Mesenchymal stem cell (in vitro differentiated cells and primary cell): ENCODE measurements at regions not wholly inside any gene's neighbourhood (a gene's known extent, or its start where the extent isn't known, plus 50 kb on each side); places are given as distances from the start of the nearest gene placed in this dataset.

Source experiments
- DNase-seq: peaks from one replicate; pipeline ENCODE4 v3.0.0-alpha.2; 2013
- H2AFZ ChIP-seq: one replicate; pipeline ENCODE4 v1.6.1; 2013; ENCODE audit warnings: low read depth, mild to moderate bottlenecking, control low read depth, inconsistent platforms, low read length, moderate library complexity
- H2AK5ac ChIP-seq: 2 replicates; pipeline ENCODE4 v1.6.1; 2013; ENCODE audit warnings: low read length, moderate library complexity, mild to moderate bottlenecking, inconsistent platforms; ENCODE audit not compliant: severe bottlenecking
- H2BK120ac ChIP-seq: one replicate; pipeline ENCODE4 v1.6.1; 2013; ENCODE audit warnings: low read depth, mild to moderate bottlenecking, inconsistent platforms, low read length, moderate library complexity
- H2BK12ac ChIP-seq, 2 experiments: one replicate each; pipeline ENCODE4 v1.6.1; 2013; ENCODE audit warnings: inconsistent platforms in 2 of 2, low read length in 2 of 2, mild to moderate bottlenecking in 2 of 2, moderate library complexity in 2 of 2, control low read depth in 1 of 2
- H2BK15ac ChIP-seq: one replicate; pipeline ENCODE4 v1.6.1; 2013; ENCODE audit warnings: mild to moderate bottlenecking, low read depth, inconsistent platforms; ENCODE audit not compliant: poor library complexity, severe bottlenecking
- H2BK5ac ChIP-seq: 2 replicates; pipeline ENCODE4 v1.6.1; 2013; ENCODE audit warnings: low read depth, mild to moderate bottlenecking, low read length, control low read depth, inconsistent platforms; ENCODE audit not compliant: poor library complexity, severe bottlenecking
- H3K14ac ChIP-seq, 2 experiments: one replicate each; pipeline ENCODE4 v1.6.1; 2013; ENCODE audit warnings: inconsistent platforms in 2 of 2, low read length in 2 of 2, control low read depth in 1 of 2, mild to moderate bottlenecking in 1 of 2, moderate library complexity in 1 of 2
- H3K18ac ChIP-seq, 2 experiments: one replicate each; pipeline ENCODE4 v1.6.1; 2013; ENCODE audit warnings: inconsistent platforms in 2 of 2, low read length in 2 of 2, control low read depth in 1 of 2, low read depth in 1 of 2, mild to moderate bottlenecking in 1 of 2
- H3K23ac ChIP-seq, 2 experiments: one replicate each; pipeline ENCODE4 v1.6.1; 2013; ENCODE audit warnings: inconsistent platforms in 2 of 2, low read length in 2 of 2, mild to moderate bottlenecking in 2 of 2, moderate library complexity in 2 of 2, control low read depth in 1 of 2
- H3K27ac ChIP-seq: 2 replicates; pipeline ENCODE4 v1.5.1; 2013; ENCODE audit warnings: mild to moderate bottlenecking, moderate library complexity, low read length, control low read depth, inconsistent platforms; ENCODE audit not compliant: poor library complexity, severe bottlenecking
- H3K27me3 ChIP-seq, 2 experiments: 2 replicates each; pipeline versions ENCODE4 v1.6.1 to v1.7.0; 2013; ENCODE audit warnings: low read length in 2 of 2, mild to moderate bottlenecking in 2 of 2, moderate library complexity in 2 of 2, control low read depth in 1 of 2, inconsistent platforms in 1 of 2; ENCODE audit not compliant: control insufficient read depth in 1 of 2, insufficient read depth in 1 of 2
- H3K36me3 ChIP-seq, 2 experiments: 2 replicates each; pipeline versions ENCODE4 v1.6.1 to v1.7.0; 2013; ENCODE audit warnings: low read length in 2 of 2, control low read depth in 1 of 2, inconsistent platforms in 1 of 2, low read depth in 1 of 2, mild to moderate bottlenecking in 1 of 2; ENCODE audit not compliant: insufficient read depth in 2 of 2, control insufficient read depth in 1 of 2
- H3K4ac ChIP-seq, 2 experiments: one replicate each; pipeline ENCODE4 v1.6.1; 2013; ENCODE audit warnings: inconsistent platforms in 2 of 2, low read length in 2 of 2, mild to moderate bottlenecking in 2 of 2, moderate library complexity in 2 of 2, control low read depth in 1 of 2, low read depth in 1 of 2
- H3K4me1 ChIP-seq: 2 replicates; pipeline ENCODE4 v1.6.1; 2013; ENCODE audit warnings: low read depth, low read length, control low read depth; ENCODE audit not compliant: control insufficient read depth, insufficient read depth
- H3K4me2 ChIP-seq: 2 replicates; pipeline ENCODE4 v1.6.1; 2013; ENCODE audit warnings: low read length, mild to moderate bottlenecking, inconsistent platforms; ENCODE audit not compliant: poor library complexity, severe bottlenecking
- H3K4me3 ChIP-seq, 2 experiments: 2 replicates each; pipeline versions ENCODE4 v1.5.1 to v1.7.0; 2013; ENCODE audit warnings: low read length in 2 of 2, mild to moderate bottlenecking in 2 of 2, control low read depth in 1 of 2, low read depth in 1 of 2; ENCODE audit not compliant: insufficient read depth in 1 of 2
- H3K79me1 ChIP-seq: replicated peaks from 2 replicates; pipeline ENCODE4 v1.6.1; 2013; ENCODE audit warnings: mild to moderate bottlenecking, control low read depth, low read length, inconsistent platforms; ENCODE audit not compliant: poor library complexity, severe bottlenecking
- H3K9ac ChIP-seq: 2 replicates; pipeline ENCODE4 v1.7.0; 2013; ENCODE audit warnings: mild to moderate bottlenecking, low read length, moderate library complexity
- H3K9me3 ChIP-seq: 2 replicates; pipeline ENCODE4 v1.7.0; 2013; ENCODE audit warnings: mild to moderate bottlenecking, low read length; ENCODE audit not compliant: control insufficient read depth
- H4K8ac ChIP-seq: one replicate; pipeline ENCODE4 v1.6.1; 2013; ENCODE audit warnings: inconsistent platforms, mild to moderate bottlenecking, low read length, moderate library complexity
- H4K91ac ChIP-seq: one replicate; pipeline ENCODE4 v1.6.1; 2013; ENCODE audit warnings: mild to moderate bottlenecking, low read length, inconsistent platforms
- WGBS: methylation state at CpG from one replicate; pipeline ENCODE4 v1.1.7; 2013; ENCODE audit warnings: mixed read lengths; 5-methylcytosine and 5-hydroxymethylcytosine counted together

DNA sequence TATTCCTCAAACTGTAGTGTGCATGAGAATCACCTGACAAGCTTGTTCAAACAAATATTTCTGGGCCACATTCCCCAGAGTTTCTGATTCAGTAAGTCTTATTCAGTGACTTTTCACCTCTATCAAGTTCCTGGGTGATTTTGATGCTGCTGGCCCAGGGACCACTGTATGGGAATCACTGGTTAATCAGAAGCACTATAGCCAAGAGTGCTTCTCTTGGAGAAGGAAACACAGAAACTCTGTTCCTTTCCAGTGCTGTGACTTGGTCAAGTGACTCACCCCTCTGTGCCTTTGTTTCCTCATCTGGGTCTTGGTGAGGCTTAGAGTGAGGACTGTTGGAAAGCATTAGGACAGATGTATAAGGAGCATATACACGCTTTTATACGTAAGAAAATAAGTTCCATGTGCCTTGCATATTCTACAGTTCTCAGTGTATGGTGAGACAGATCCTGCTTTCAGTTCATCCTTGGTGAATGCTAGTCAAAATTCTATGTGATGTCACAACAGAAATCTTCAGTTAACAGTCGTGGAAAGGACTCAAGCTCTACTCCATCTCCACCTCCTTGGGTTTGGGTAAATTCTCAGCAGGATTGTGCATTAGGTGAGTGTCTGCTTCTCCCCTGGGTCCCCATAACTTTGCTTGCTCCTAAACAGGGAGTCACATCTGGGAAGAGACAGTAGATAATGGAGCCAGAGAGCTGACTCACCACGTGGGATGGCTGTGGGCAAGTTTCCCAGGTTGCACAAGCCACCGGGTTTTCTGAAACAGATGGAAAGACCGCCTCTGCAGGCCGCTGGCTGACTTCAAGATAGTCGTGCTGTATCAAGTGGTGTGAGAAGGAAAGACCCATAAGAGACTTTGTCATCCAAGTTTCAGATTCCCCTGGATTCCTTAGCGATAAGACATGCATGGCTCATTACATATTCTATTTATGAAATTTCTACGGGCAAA, 117.0 kb downstream of the NXNL2 start:
- H2BK5ac ChIP-seq = no peak overlapping the region
- H2BK12ac ChIP-seq = peak overlapping the region; percentile 63 to 80
- no peaks in the 10 kb centered on the region for H3K9me3 ChIP-seq
- H3K4me2 ChIP-seq = no peak overlapping the region
- no peak overlapping the region for H2AFZ ChIP-seq
- H3K14ac ChIP-seq = no peak overlapping the region
- peak overlapping the region; percentile 58 to 72 for H3K18ac ChIP-seq
- H2BK120ac ChIP-seq = peak overlapping the region; percentile 85
- peak overlapping the region; percentile 53 for H4K91ac ChIP-seq
- H3K4me1 ChIP-seq = peaks cover 4% of the 10 kb centered on the region
- H4K8ac ChIP-seq = peak overlapping the region; percentile 69
- peak overlapping the region in 1 of 2 experiments; percentile 69 for H3K23ac ChIP-seq
- peak; percentile 98 for DNase-seq
- H3K4me3 ChIP-seq = peak overlapping the region in 1 of 2 experiments; percentile 62
- no peak overlapping the region for H2AK5ac ChIP-seq
- no peaks in the 10 kb centered on the region for H3K36me3 ChIP-seq
- peaks cover 0 to under 1% of the 10 kb centered on the region in 2 experiments for H3K27me3 ChIP-seq
- peak overlapping the region; percentile 31 to 58 for H3K4ac ChIP-seq
- peak overlapping the region; percentile 87 for H3K9ac ChIP-seq
- H3K27ac ChIP-seq = no peak overlapping the region
- peak overlapping the region; percentile 67 for H2BK15ac ChIP-seq
- WGBS = 61% methylated on average over 10 of the region's 10 CpGs
- H3K79me1 ChIP-seq = no peaks in the 10 kb centered on the region

DNA sequence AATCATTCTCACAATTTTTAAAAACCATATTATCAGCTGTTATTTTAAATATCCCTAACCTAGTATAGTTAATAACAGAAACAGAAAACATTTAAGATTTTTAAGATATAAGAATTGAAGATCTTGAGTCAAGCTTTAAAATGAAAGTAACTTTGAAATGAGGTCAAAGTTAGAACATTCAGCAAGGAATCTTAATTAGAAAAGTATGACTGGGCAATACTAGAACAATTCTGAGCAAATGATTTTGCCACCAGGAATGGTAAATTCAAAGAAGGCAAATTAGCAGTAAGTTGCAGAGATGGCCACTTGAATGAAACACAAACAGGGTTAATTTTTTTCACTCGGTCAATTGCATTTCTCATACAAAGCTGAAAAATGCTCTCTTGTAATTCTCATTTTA, 117.9 kb downstream of the NXNL2 start:
- Histone ChIP-seq H2BK12ac (no peak overlapping the region), H3K4me2 (no peak overlapping the region), H2BK15ac (peak overlapping the region; percentile 67), H2BK5ac (no peak overlapping the region), H3K4ac (peak overlapping the region in 1 of 2 experiments; percentile 96), H3K9ac (peak overlapping the region; percentile 87), H3K36me3 (no peaks in the 10 kb centered on the region), H3K4me3 (peak overlapping the region in 1 of 2 experiments; percentile 62), H3K23ac (no peak overlapping the region), H3K14ac (no peak overlapping the region), H3K27ac (no peak overlapping the region), H3K4me1 (peaks cover 4% of the 10 kb centered on the region), H3K79me1 (no peaks in the 10 kb centered on the region), H4K91ac (no peak overlapping the region), H3K18ac (no peak overlapping the region), H3K27me3 (no peaks in the 10 kb centered on the region), H2AK5ac (no peak overlapping the region), H2AFZ (no peak overlapping the region), H2BK120ac (peak overlapping the region; percentile 85), H3K9me3 (no peaks in the 10 kb centered on the region), H4K8ac (no peak overlapping the region)
- no CpG with 5 or more reads among the region's 1 CpG for WGBS
- DNase-seq = peak; percentile 30

- H4K91ac ChIP-seq = no peak overlapping the region
- H3K27ac ChIP-seq = no peak overlapping the region
- H3K4me2 ChIP-seq = no peak overlapping the region
- no peak overlapping the region for H2BK12ac ChIP-seq
- no peak overlapping the region for H3K4ac ChIP-seq
- no peak overlapping the region for H3K14ac ChIP-seq
- no peak overlapping the region for H2AK5ac ChIP-seq
- no peak overlapping the region for H3K23ac ChIP-seq
- H2BK15ac ChIP-seq = no peak overlapping the region
- H4K8ac ChIP-seq = no peak overlapping the region
- no peaks in the 10 kb centered on the region for H3K27me3 ChIP-seq
- H3K4me3 ChIP-seq = peak overlapping the region in 1 of 2 experiments; percentile 62
- H2AFZ ChIP-seq = no peak overlapping the region
- H3K9me3 ChIP-seq = no peaks in the 10 kb centered on the region
- peak; percentile 18 for DNase-seq
- peak overlapping the region; percentile 87 for H3K9ac ChIP-seq
- no peak overlapping the region for H2BK5ac ChIP-seq
- no peaks in the 10 kb centered on the region for H3K36me3 ChIP-seq
- H3K4me1 ChIP-seq = peaks cover 4% of the 10 kb centered on the region
- no CpG with 5 or more reads among the region's 2 CpGs for WGBS
- no peak overlapping the region for H3K18ac ChIP-seq
- no peak overlapping the region for H2BK120ac ChIP-seq
- H3K79me1 ChIP-seq = no peaks in the 10 kb centered on the region
Observed at GRCh38 chr9:88653406-88653805, 118.4 kb downstream of the NXNL2 start.

- Histone ChIP-seq H3K18ac (no peak overlapping the region), H2AK5ac (no peak overlapping the region), H2BK120ac (no peak overlapping the region), H3K9ac (peak overlapping the region; percentile 87), H4K91ac (no peak overlapping the region), H3K14ac (no peak overlapping the region), H3K27ac (no peak overlapping the region), H3K9me3 (no peaks in the 10 kb centered on the region), H3K79me1 (no peaks in the 10 kb centered on the region), H3K36me3 (no peaks in the 10 kb centered on the region), H3K4me3 (no peak overlapping the region), H2BK5ac (no peak overlapping the region), H3K27me3 (no peaks in the 10 kb centered on the region), H2AFZ (no peak overlapping the region), H4K8ac (no peak overlapping the region), H2BK15ac (no peak overlapping the region), H3K23ac (no peak overlapping the region), H3K4me1 (peaks cover 4% of the 10 kb centered on the region), H2BK12ac (no peak overlapping the region), H3K4ac (no peak overlapping the region), H3K4me2 (no peak overlapping the region)
- 82% methylated on average over 1 of the region's 3 CpGs for WGBS
- DNase-seq = peak; percentile 54
Observed at GRCh38 chr9:88653911-88654310, 118.9 kb downstream of the NXNL2 start.
